GM03348 (cell line): ENCODE measurements at regions not wholly inside any gene's neighbourhood (a gene's known extent, or its start where the extent isn't known, plus 50 kb on each side); places are given as distances from the start of the nearest gene placed in this dataset.
"Not testable (repeated sequence)": the region's sequence is repeated elsewhere in the genome, so short reads cannot be mapped to it uniquely, and the experiment has no call there.

Source experiments
- DNase-seq: peaks from one replicate; pipeline ENCODE4 v3.0.0; 2012; ENCODE audit warnings: low spot score

DNA sequence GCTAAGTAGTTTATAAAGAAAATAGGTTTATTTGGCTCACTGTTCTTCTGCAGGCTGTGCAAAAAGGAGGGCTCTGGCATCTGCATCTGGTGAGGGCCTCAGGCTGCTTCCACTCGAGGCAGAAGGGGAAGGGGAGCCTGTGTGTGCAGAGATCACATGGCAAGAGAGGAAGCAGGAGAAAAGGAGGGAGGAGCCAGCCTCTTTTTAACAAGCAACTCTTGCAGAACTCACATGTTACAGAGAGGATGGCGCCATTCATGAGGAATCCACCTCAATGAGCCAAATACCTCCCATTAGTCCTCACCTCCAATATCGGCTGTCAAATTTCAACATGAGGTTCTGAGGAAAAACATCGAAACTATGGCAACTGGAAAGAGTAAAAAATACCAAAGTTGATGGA is 666.6 kb upstream of the SLC35B3 start:
- DNase-seq, result no peak

DNA sequence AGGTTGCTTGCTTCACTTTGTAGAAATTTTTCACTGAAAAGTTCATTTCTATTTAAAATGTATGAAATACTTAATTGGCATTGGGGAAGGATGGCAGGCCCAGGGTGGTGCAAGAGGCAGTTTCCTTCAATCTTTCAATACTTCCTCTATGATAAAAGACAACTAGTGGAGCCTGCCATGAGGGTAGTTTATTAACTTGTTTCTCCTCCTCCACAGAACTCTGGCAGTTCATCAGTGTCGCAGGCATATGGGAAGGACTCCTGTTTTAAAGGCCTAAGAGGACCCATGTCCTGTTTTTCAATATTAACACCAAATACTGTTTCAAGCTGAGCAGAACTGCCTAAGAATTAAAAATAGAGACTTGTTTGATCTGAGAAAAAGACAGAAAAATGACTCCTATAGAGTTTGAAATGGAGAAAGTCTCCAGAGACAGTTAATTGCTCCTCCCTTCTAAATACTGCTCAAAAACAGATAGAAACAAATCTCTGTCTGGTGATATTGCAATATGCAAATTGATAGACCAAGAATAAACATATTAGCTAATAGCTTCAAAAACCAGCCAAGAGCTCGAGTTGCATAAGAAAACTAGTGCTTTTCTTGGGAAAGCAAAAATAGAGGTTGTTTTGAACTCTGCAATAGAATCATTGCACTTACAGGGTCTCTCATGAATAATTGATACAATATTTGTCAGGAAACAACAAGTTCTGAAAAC is 665.7 kb upstream of the SLC35B3 start:
- no peak for DNase-seq

DNA sequence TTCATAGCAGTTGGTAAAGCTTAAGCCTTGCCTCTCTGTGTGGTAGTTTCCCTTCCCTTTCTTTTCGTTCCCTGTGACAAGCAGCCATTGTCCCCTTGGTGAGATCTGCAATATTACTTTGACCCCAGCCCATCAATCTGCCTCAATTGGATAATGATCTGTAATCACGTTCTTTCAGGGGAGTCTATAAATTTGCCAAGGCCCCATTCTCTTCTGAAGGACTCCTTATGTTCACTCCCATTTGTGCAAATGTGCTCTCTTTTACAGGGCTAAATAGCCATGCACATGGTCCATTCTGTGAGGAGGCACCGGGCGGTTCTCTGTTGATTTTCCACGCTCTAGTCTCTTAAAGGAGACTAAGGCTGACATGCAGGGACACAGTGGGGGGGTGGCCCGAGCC is 660.4 kb upstream of the SLC35B3 start:
- no peak for DNase-seq

DNA sequence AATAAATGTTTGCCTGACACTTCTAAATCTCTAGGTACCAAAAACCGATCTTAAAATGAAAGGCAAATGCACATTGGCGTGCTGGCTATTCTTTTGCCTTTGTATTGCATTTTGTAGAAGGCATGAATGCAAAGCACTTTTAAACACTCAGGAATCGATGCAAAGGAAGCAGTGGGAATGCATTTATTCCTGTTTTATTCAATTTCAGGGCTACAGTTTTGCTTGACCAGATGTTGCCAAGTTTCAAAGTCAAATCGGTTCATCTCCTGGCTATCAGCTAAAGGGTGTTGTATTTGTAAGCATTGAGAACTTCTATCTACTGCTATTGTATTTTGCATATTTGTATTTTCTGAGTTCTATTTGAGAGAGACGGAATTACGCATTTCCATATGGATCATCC is 659.8 kb upstream of the SLC35B3 start:
- DNase-seq, result no peak

DNA sequence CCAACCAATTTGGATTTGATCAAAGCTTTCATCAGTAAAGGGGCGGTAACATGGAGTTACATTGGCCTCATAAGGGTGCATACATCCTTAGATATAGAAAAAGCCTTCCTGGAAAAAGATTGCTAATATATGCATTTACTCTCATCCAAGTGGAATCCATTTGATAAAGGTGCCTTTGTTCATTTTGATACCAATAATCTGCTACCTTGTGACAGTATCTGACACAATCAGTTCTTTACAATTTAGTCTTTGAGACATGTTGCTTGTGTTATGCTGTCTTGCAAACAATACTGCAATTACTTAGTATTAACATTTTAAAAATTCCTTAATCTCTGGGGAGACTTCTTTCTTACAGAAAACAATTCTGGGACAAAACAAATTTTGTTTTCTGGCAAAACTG is 654.4 kb upstream of the SLC35B3 start:
- DNase-seq, result no peak

- no peak for DNase-seq
These were observed 652.1 kb upstream of the SLC35B3 start for GRCh38 chr6:9087470-9087869.

GRCh38 chr6:9086331-9086730 is 651.0 kb upstream of the SLC35B3 start:
- no peak for DNase-seq

DNA sequence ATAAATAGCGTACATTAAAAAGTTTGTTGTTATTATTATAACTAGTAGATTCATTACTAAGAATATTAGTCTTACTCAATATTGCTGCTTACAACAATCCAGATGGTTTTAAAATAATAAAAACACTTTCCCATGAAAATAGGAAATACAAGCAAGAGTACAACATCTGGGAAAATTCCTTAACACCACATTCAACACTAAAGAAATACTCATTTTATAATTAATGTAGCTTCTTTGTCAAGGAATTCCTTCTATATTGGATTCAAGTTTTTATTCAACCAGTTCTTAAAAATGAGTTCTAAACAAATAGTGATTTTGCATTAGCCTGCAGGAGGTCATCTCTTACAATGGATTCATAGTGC is 650.3 kb upstream of the SLC35B3 start:
- DNase-seq, result no peak

- no peak for DNase-seq
These were observed 649.8 kb upstream of the SLC35B3 start for GRCh38 chr6:9085054-9085708.

DNA sequence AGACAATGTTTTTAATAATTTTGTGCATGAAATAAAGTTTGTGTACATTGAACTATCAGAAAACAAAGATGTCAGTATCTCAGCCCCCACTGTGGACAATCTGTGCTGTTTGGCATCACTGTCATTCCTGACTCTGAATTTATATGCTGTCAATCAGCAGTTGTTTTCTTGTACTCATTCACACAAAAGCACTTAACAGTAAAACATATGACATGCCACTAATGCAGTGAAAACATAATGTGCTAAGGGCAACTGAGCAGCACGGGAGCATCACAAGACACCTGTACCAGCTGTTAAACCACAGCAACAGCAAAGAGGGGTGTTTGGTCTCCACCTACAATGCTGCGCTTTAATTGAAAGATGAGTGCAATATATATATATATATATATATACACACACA is 647.8 kb upstream of the SLC35B3 start:
- DNase-seq, result no peak

- DNase-seq, result no peak
These were observed 631.4 kb upstream of the SLC35B3 start for GRCh38 chr6:9066726-9067125.

GRCh38 chr6:9064156-9064555 is 628.8 kb upstream of the SLC35B3 start:
- DNase-seq, result no peak

DNA sequence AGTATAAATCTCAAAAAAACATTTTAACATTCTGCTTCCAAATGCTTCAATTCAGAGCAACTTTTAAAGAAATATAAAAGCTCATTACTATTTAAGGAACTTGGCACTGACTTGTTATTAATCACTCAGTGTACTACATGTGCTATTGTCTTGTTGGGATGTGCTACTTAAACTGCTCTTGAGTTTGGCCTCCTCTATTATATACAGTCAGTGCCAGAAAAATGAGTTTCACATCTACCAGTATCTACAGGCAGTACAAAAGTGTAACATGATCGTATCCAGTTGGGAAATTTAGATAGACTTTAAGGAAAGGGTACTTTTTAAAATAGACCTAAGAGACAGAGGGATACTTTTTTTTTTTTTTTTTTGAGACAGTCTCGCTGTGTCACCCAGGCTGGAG is 627.3 kb upstream of the SLC35B3 start:
- DNase-seq, result no peak

GRCh38 chr6:9057937-9058336 is 622.6 kb upstream of the SLC35B3 start:
- DNase-seq, result no peak

DNA sequence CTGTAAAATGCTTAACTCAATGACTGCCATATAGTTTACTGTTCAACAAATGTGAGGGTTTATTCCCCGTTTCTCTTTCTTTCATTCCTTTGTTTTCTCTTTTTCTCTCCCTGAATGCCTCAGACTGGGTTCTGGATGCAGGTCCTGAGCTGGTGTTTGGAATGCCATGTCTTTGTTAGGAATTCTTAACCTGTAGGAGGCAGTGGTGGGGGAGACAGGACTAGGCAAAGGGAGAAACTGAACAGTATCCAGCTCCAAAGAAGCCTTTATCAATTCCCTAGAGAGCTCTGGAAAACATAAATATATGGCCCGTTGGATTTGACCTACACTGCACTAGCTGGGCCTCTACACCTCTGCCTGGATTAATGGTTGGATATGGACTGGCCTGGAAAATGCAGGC is 621.2 kb upstream of the SLC35B3 start:
- no peak for DNase-seq

- no peak for DNase-seq
These were observed 609.1 kb upstream of the SLC35B3 start for GRCh38 chr6:9044426-9044825.

GRCh38 chr6:9040718-9041117 is 605.4 kb upstream of the SLC35B3 start:
- DNase-seq, result no peak

DNA sequence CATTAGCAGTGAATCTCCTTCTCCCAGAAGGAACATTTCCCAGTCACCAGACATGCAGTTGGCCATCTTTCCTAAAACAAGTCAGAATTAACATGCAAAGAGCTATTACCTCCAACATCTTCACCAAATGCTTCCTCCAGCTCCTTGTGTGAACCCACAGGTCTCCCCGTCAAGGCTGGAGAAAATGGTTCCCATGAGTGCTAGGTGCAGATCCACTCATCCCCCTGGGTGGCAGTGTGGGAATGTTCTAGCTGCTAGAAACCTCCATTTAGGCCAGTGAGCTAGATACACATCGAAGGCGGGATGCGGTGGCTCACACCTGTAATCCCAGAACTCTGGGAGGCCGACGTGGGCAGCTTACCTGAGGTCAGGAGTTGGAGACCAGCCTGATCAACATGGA is 603.9 kb upstream of the SLC35B3 start:
- no peak for DNase-seq

DNA sequence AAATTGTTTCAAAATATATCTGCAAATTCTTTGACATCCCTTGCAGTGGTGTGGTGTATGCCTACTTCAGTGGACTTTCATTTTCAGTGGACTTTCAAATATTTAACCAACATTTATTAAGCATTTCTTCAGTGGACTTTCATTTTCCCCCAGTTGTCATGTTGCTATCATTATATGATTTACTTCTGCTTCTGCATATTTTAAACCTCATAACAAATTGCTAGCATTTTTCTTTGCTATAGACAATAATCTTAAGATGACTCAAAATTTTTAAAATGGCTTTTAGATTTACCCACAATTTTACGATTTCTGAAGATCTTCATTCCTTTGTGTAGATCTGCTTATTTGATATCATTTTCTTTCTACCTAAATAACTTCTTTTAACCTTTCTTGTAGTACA is 592.7 kb upstream of the SLC35B3 start:
- no peak for DNase-seq

GRCh38 chr6:9025796-9026394 is 590.5 kb upstream of the SLC35B3 start:
- no peak for DNase-seq

DNA sequence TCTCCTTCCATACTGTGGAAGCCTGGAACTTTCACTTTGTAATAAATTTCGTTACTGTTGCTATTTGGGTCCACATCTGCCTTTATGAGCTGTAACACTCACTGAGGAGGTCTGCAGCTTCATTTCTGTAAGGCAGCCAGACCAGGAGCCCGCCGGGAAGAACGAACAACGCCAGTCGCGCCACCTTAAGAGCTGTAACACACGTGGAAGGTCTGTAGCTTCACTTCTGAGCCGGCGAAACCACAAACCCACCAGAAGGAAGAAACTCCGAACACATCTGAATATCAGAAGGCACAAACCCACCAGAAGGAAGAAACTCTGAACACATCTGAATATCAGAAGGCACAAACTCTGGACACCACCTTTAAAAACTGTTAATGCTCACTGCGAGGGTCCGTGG is 589.9 kb upstream of the SLC35B3 start:
- DNase-seq, result no peak

DNA sequence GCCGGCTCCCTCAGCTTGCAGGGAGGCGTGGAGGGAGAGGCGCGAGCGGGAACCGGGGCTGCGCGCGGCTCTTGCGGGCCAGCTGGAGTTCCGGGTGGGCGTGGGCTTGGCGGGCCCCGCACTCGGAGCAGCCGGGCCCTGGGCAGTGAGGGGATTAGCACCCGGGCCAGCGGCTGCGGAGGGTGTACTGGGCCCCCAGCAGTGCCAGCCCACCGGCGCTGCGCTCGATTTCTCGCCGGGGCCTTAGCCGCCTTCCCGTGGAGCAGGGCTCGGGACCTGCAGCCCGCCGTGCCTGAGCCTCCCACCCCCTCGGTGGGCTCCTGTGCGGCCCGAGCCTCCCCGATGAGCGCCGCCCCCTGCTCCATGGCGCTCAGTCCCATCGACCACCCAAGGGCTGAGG is 588.9 kb upstream of the SLC35B3 start:
- DNase-seq, result not testable (repeated sequence)

GRCh38 chr6:9020001-9020400 is 584.7 kb upstream of the SLC35B3 start:
- no peak for DNase-seq

GRCh38 chr6:9009931-9010330 is 574.6 kb upstream of the SLC35B3 start:
- DNase-seq, result no peak
